ENCODE measurements at regions not wholly inside any gene's neighbourhood (a gene's known extent, or its start where the extent isn't known, plus 50 kb on each side); places are given as distances from the start of the nearest gene placed in this dataset.

DNA sequence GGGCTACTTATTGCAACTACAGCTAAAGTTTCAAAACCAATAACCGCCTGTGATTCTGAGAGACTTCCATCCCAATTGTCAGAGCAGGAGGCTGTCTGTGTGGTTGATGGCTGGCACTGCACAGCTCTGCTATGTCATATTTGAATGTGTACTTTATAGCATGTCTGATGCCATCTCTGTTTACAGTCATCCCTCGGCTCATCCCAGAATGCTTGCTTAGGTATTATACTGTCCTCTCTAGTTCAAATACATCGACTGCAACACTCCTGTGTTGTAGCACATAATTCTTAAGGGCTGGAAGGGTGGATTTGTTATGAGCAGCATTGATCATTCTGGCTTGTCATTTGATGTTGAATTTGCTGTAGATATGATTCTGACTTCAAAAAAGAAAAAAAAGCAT is 1617.5 kb upstream of the TENM3 start:
- no peak overlapping the region for H3K4me3 ChIP-seq (replicated peaks; ENCODE audit: low read depth, low read length)
- no peak for DNase-seq (ENCODE audit: low read depth)
- TF ChIP-seq, protein P1, sequence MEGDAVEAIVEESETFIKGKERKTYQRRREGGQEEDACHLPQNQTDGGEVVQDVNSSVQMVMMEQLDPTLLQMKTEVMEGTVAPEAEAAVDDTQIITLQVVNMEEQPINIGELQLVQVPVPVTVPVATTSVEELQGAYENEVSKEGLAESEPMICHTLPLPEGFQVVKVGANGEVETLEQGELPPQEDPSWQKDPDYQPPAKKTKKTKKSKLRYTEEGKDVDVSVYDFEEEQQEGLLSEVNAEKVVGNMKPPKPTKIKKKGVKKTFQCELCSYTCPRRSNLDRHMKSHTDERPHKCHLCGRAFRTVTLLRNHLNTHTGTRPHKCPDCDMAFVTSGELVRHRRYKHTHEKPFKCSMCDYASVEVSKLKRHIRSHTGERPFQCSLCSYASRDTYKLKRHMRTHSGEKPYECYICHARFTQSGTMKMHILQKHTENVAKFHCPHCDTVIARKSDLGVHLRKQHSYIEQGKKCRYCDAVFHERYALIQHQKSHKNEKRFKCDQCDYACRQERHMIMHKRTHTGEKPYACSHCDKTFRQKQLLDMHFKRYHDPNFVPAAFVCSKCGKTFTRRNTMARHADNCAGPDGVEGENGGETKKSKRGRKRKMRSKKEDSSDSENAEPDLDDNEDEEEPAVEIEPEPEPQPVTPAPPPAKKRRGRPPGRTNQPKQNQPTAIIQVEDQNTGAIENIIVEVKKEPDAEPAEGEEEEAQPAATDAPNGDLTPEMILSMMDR (IDR thresholded peaks at IDR 0.05; ENCODE audit: low read length, missing control alignments) = no peak

GRCh38 chr4:180630012-180630665 is 1613.1 kb upstream of the TENM3 start:
- H3K4me3 ChIP-seq (replicated peaks; ENCODE audit: low read depth, low read length) = no peak overlapping the region
- TF ChIP-seq, protein P1 (IDR thresholded peaks at IDR 0.05; ENCODE audit: low read length, missing control alignments) = no peak
- no peak for DNase-seq (ENCODE audit: low read depth)

- no peak overlapping the region for H3K4me3 ChIP-seq (replicated peaks; ENCODE audit: low read depth, low read length)
- DNase-seq (ENCODE audit: low read depth) = no peak
- TF ChIP-seq, protein P1 (IDR thresholded peaks at IDR 0.05; ENCODE audit: low read length, missing control alignments) = no peak
Measured at GRCh38 chr4:180634306-180634705, 1608.9 kb upstream of the TENM3 start.

- TF ChIP-seq, protein P1 (IDR thresholded peaks at IDR 0.05; ENCODE audit: low read length, missing control alignments) = no peak
- no peak for DNase-seq (ENCODE audit: low read depth)
Measured at GRCh38 chr4:180635281-180635680, 1607.9 kb upstream of the TENM3 start.

GRCh38 chr4:180636696-180637404 is 1606.4 kb upstream of the TENM3 start:
- DNase-seq (ENCODE audit: low read depth) = peak; percentile 1
- TF ChIP-seq, protein P1 (IDR thresholded peaks at IDR 0.05; ENCODE audit: low read length, missing control alignments) = no peak
- H3K4me3 ChIP-seq (replicated peaks; ENCODE audit: low read depth, low read length) = no peak overlapping the region

More at GRCh38 chr4:180635281-180635680, 1607.9 kb upstream of the TENM3 start:
- no peak overlapping the region for H3K4me3 ChIP-seq (replicated peaks; ENCODE audit: low read depth, low read length)

- no peak overlapping the region for H3K4me3 ChIP-seq (replicated peaks; ENCODE audit: low read depth, low read length)
- no peak for DNase-seq (ENCODE audit: low read depth)
- TF ChIP-seq, protein P1 (IDR thresholded peaks at IDR 0.05; ENCODE audit: low read length, missing control alignments) = no peak
Measured at GRCh38 chr4:180637616-180638015, 1605.6 kb upstream of the TENM3 start.
